HEK293T (cell line): ENCODE measurements at regions not wholly inside any gene's neighbourhood (a gene's known extent, or its start where the extent isn't known, plus 50 kb on each side); places are given as distances from the start of the nearest gene placed in this dataset.

ENCODE experiments used
- CTCF ChIA-PET: fragments of 350-600 bp; formaldehyde crosslinking; extraction: SDS; loops from one replicate; lab custom pipeline; 2021; ENCODE audit warnings: antibody characterized with exemption, inconsistent platforms; lab: Yijun Ruan, JAX
- POLR2A ChIA-PET: fragments of 350-600 bp; formaldehyde crosslinking; extraction: SDS; loops from one replicate; lab custom pipeline; 2020; ENCODE audit warnings: antibody characterized with exemption, inconsistent platforms; lab: Yijun Ruan, JAX
- DNase-seq: peaks from one replicate; pipeline ENCODE4 v3.0.0; 2012; ENCODE audit warnings: mixed read lengths; ENCODE audit errors: extremely low spot score
- ARNT ChIP-seq: fragments of 450-650 bp; IDR thresholded peaks from 2 replicates; pipeline ENCODE4 v1.6.1; 2017; ENCODE audit warnings: mild to moderate bottlenecking
- BHLHE40 ChIP-seq: fragments of 450-650 bp; IDR thresholded peaks from 2 replicates; pipeline ENCODE4 v1.6.1; 2016; ENCODE audit warnings: mild to moderate bottlenecking, moderate library complexity, borderline replicate concordance
- CTBP1 ChIP-seq: fragments of 450-650 bp; IDR thresholded peaks from 2 replicates; pipeline ENCODE4 v1.6.1; 2016; ENCODE audit warnings: borderline replicate concordance
- ELF4 ChIP-seq: fragments of 450-650 bp; IDR thresholded peaks from 2 replicates; pipeline ENCODE4 v1.6.1; 2017; ENCODE audit warnings: antibody characterized with exemption
- FOXA1 ChIP-seq: fragments of 450-650 bp; IDR thresholded peaks from 2 replicates; pipeline ENCODE4 v1.6.1; 2016; ENCODE audit warnings: mild to moderate bottlenecking
- FOXK2 ChIP-seq: fragments of 450-650 bp; IDR thresholded peaks from 2 replicates; pipeline ENCODE4 v1.6.1; 2016; ENCODE audit warnings: mild to moderate bottlenecking
- FOXM1 ChIP-seq: fragments of 450-650 bp; IDR thresholded peaks from 2 replicates; pipeline ENCODE4 v1.6.1; 2017; ENCODE audit warnings: mild to moderate bottlenecking, borderline replicate concordance
- HDGF ChIP-seq: fragments of 450-650 bp; IDR thresholded peaks from 2 replicates; pipeline ENCODE4 v1.6.1; 2017; ENCODE audit warnings: antibody characterized with exemption, borderline replicate concordance
- L3MBTL2 ChIP-seq: fragments of 450-650 bp; conservative IDR thresholded peaks from 2 replicates; pipeline ENCODE4 v1.6.1; 2016; ENCODE audit warnings: mild to moderate bottlenecking
- LEF1 ChIP-seq: fragments of 450-650 bp; IDR thresholded peaks from 2 replicates; pipeline ENCODE4 v1.6.1; 2017; ENCODE audit warnings: mild to moderate bottlenecking, borderline replicate concordance
- NFRKB ChIP-seq: fragments of 450-650 bp; IDR thresholded peaks from 2 replicates; pipeline ENCODE4 v1.6.1; 2016; ENCODE audit warnings: mild to moderate bottlenecking, moderate library complexity
- PKNOX1 ChIP-seq: fragments of 450-650 bp; IDR thresholded peaks from 2 replicates; pipeline ENCODE4 v1.6.1; 2016
- SP1 ChIP-seq: fragments of 450-650 bp; IDR thresholded peaks from 2 replicates; pipeline ENCODE4 v1.6.1; 2017
- SUZ12 ChIP-seq: fragments of 450-650 bp; IDR thresholded peaks from 2 replicates; pipeline ENCODE4 v1.6.1; 2016; ENCODE audit warnings: mild to moderate bottlenecking
- TARDBP ChIP-seq: fragments of 450-650 bp; IDR thresholded peaks from 2 replicates; pipeline ENCODE4 v1.6.1; 2016
- ZNF384 ChIP-seq: fragments of 450-650 bp; IDR thresholded peaks from 2 replicates; pipeline ENCODE4 v1.6.1; 2016

GRCh38 chr5:54616518-54617220 is 99.1 kb downstream of the SNX18 start:
- ChIA-PET CTCF (no interaction called here), POLR2A (no interaction called here)
- TF ChIP-seq ARNT: no peak
- no peak for TF ChIP-seq SP1
- TF ChIP-seq LEF1: no peak
- no peak for TF ChIP-seq L3MBTL2
- no peak for TF ChIP-seq HDGF
- no peak for TF ChIP-seq SUZ12
- no peak for TF ChIP-seq NFRKB
- no peak for TF ChIP-seq ELF4
- no peak for TF ChIP-seq CTBP1
- TF ChIP-seq PKNOX1: no peak
- no peak for TF ChIP-seq TARDBP
- no peak for TF ChIP-seq FOXK2
- no peak for DNase-seq

- ChIA-PET CTCF (no interaction called here), POLR2A (no interaction called here)
- TF ChIP-seq LEF1 (no peak), ZNF384 (no peak), PKNOX1 (no peak), ARNT (no peak), FOXM1 (no peak), CTBP1 (no peak), FOXA1 (no peak), TARDBP (no peak), HDGF (no peak), SUZ12 (no peak), NFRKB (no peak), SP1 (no peak), FOXK2 (no peak), BHLHE40 (no peak), L3MBTL2 (no peak), ELF4 (no peak)
- no peak for DNase-seq
Observed at GRCh38 chr5:54616031-54616430, 98.5 kb downstream of the SNX18 start.

DNA sequence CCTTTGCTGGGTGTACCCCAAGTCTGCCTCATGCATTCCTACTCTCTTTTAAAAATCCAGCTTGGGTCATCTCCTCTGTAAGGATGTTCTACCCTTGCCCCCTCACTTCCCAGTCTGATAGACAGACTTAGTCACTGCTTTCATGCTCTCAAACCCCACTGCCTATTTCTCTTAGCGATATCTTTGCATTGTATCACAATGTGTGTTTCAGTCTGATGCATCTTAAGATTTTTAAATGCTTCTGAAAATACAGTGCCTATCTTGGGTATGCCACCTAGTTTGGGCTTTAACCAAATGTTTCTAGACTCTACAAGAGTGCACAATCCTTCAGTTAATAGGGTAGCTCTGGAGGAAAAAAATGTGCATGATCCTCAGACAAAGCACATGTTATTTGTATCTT is 97.8 kb downstream of the SNX18 start:
- ChIA-PET CTCF (no interaction called here), POLR2A (no interaction called here)
- no peak for TF ChIP-seq TARDBP
- TF ChIP-seq ARNT: no peak
- TF ChIP-seq CTBP1: no peak
- no peak for TF ChIP-seq NFRKB
- TF ChIP-seq FOXK2: no peak
- TF ChIP-seq LEF1: no peak
- TF ChIP-seq ZNF384: no peak
- TF ChIP-seq HDGF: no peak
- no peak for TF ChIP-seq BHLHE40
- no peak for TF ChIP-seq L3MBTL2
- TF ChIP-seq SUZ12: no peak
- no peak for TF ChIP-seq FOXM1
- no peak for TF ChIP-seq ELF4
- TF ChIP-seq SP1: no peak
- TF ChIP-seq PKNOX1: no peak
- TF ChIP-seq FOXA1: no peak
- DNase-seq: no peak

DNA sequence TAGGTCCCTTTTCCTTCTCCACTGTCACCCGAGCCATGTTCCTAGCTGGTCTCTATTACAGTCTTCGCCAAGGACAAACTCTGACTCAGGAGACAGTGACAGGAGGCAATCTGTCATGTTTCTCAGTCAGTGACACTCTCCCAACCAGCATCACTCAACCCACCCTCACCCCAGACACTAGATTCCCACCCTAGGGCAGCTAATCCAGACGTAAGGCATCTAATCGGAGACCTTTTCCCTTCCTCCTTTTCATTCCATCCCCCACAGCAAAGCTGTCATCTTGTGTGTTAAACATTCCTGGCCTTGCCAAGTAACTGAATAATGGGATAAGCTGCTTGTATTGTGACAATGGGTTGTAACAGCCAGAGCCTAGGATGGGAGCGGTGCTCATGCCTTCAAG is 95.2 kb downstream of the SNX18 start:
- POLR2A ChIA-PET: no interaction called here
- CTCF ChIA-PET: no interaction called here
- no peak for DNase-seq
- TF ChIP-seq BHLHE40 (no peak), PKNOX1 (no peak), ZNF384 (no peak), SUZ12 (no peak), ARNT (no peak), SP1 (no peak), FOXM1 (no peak), ELF4 (no peak), HDGF (no peak), LEF1 (no peak)

DNA sequence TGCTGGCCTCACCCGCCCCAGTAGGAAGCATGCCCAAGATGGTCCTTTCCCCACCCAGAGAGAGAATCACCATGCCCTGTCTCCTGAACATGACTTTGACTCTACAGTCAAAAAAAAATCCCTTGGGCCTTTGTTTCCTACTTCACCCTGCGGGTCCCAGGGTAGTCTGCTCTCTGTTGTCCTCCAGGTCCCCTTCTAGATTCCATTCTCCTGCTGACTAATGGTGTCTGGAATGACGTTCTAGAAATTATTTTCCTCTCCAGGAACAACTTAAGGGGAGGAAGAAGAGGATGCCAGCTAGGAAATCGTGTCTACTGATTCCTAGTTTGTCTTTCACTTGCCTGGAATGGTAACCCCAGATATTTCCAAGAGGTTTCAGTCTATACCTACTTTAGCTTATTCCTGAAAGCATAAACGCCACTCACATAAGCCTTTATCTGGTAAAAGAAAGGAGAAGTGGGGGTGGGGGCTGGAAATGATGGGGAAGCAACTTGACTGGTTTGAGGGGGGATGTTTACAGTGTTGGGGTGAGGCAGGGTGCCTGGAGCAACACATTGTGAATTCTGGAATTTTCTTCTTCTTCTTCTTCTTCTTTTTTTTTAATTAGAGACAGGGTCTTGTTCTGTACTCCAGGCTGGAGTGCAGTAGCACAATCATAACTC is 93.9 kb downstream of the SNX18 start:
- CTCF ChIA-PET: no interaction called here
- POLR2A ChIA-PET: no interaction called here
- no peak for DNase-seq
- TF ChIP-seq FOXK2: no peak
- TF ChIP-seq SUZ12: no peak
- no peak for TF ChIP-seq ARNT
- TF ChIP-seq PKNOX1: no peak
- TF ChIP-seq HDGF: no peak
- no peak for TF ChIP-seq NFRKB
- TF ChIP-seq TARDBP: no peak
- TF ChIP-seq ZNF384: no peak
- no peak for TF ChIP-seq SP1
- no peak for TF ChIP-seq LEF1
- no peak for TF ChIP-seq CTBP1
- no peak for TF ChIP-seq BHLHE40
